H1 (cell line): ENCODE measurements at regions not wholly inside any gene's neighbourhood (a gene's known extent, or its start where the extent isn't known, plus 50 kb on each side); places are given as distances from the start of the nearest gene placed in this dataset.

Experiments used
- CTCF ChIA-PET: fragments of 300-600 bp; sonication (Branson Sonifier 250); formaldehyde crosslinking; loops from one replicate; lab custom pipeline; 2021; ENCODE audit not compliant: partially characterized antibody; lab: Charles Lee
- POLR2A ChIA-PET: fragments of 300-600 bp; sonication (Branson Sonifier 250); formaldehyde crosslinking; loops from one replicate; lab custom pipeline; 2021; ENCODE audit warnings: inconsistent platforms; ENCODE audit not compliant: partially characterized antibody; lab: Charles Lee
- DNase-seq, 2 experiments: peaks; one replicate each; pipeline versions ENCODE4 v3.0.0 to v3.0.0-alpha.2; 2010 to 2022; ENCODE audit warnings: low spot score in 2 of 2, low read depth in 1 of 2, mixed read lengths in 1 of 2
- FAIRE-seq: peaks from 2 replicates; lab custom pipeline; 2011; peaks lifted over from hg19 to GRCh38; lab: Jason Lieb, UNC
- H2AFZ ChIP-seq: 2 replicates; pipeline ENCODE4 v1.8.1; 2012; ENCODE audit warnings: low read length, inconsistent platforms
- H2AK5ac ChIP-seq: 2 replicates; pipeline ENCODE4 v1.6.1; 2013; ENCODE audit warnings: low read depth, low read length
- H2BK120ac ChIP-seq: replicated peaks from 2 replicates; pipeline ENCODE3; 2013; ENCODE audit warnings: low read depth, low read length, inconsistent platforms
- H2BK12ac ChIP-seq: 2 replicates; pipeline ENCODE4 v1.6.1; 2013; ENCODE audit warnings: low read depth, low read length
- H2BK15ac ChIP-seq: 2 replicates; pipeline ENCODE4 v1.6.1; 2013; ENCODE audit warnings: low read length
- H2BK20ac ChIP-seq: 2 replicates; pipeline ENCODE4 v1.6.1; 2013; ENCODE audit warnings: low read length
- H2BK5ac ChIP-seq: 2 replicates; pipeline ENCODE4 v1.6.1; 2013; ENCODE audit warnings: low read depth, low read length
- H3K14ac ChIP-seq: 2 replicates; pipeline ENCODE4 v1.6.1; 2013; ENCODE audit warnings: inconsistent platforms; ENCODE audit not compliant: insufficient read length
- H3K18ac ChIP-seq: 2 replicates; pipeline ENCODE4 v1.6.1; 2013; ENCODE audit warnings: low read length; ENCODE audit errors: extremely low read depth
- H3K23ac ChIP-seq: 2 replicates; pipeline ENCODE4 v1.6.1; 2013; ENCODE audit warnings: inconsistent platforms; ENCODE audit not compliant: insufficient read length
- H3K23me2 ChIP-seq: 2 replicates; pipeline ENCODE4 v1.6.1; 2013; ENCODE audit warnings: low read depth, low read length
- H3K27ac ChIP-seq: 2 replicates; pipeline ENCODE4 v1.6.1; 2011; ENCODE audit warnings: low read depth, low read length, inconsistent platforms
- H3K27me3 ChIP-seq, 4 experiments: replicated peaks in 1 of 4; 1 replicate in 1 of 4; 2 replicates in 3 of 4; pipeline versions ENCODE4 v1.6.1 to v1.8.1; 2011 to 2013; ENCODE audit warnings: low read length in 3 of 4, mild to moderate bottlenecking in 3 of 4, inconsistent platforms in 2 of 4, mixed read lengths in 2 of 4, moderate library complexity in 1 of 4; ENCODE audit not compliant: control insufficient read depth in 3 of 4, insufficient read depth in 3 of 4; ENCODE audit errors: extremely low read depth in 1 of 4
- H3K36me3 ChIP-seq, 4 experiments: 2 replicates each; pipeline versions ENCODE4 v1.6.1 to v1.8.1; 2011 to 2013; ENCODE audit warnings: mild to moderate bottlenecking in 4 of 4, low read length in 3 of 4, moderate library complexity in 2 of 4, control low read depth in 1 of 4, inconsistent platforms in 1 of 4; ENCODE audit not compliant: insufficient read depth in 4 of 4, control insufficient read depth in 2 of 4
- H3K4ac ChIP-seq: replicated peaks from 2 replicates; pipeline ENCODE3; 2013; ENCODE audit warnings: low read length, low read depth, mixed read lengths, inconsistent platforms; ENCODE audit not compliant: insufficient read length
- H3K4me1 ChIP-seq, 4 experiments: replicated peaks in 1 of 4; 1 replicate in 1 of 4; 2 replicates in 3 of 4; pipeline versions ENCODE4 v1.6.1 to v1.8.1; 2011 to 2013; ENCODE audit warnings: low read length in 3 of 4, inconsistent platforms in 2 of 4, mixed read lengths in 1 of 4; ENCODE audit not compliant: insufficient read depth in 4 of 4, control insufficient read depth in 3 of 4
- H3K4me2 ChIP-seq, 2 experiments: 2 replicates each; pipeline versions ENCODE4 v1.6.1 to v1.8.1; 2011 to 2013; ENCODE audit warnings: low read depth in 2 of 2, low read length in 2 of 2, control low read depth in 1 of 2, inconsistent platforms in 1 of 2, mild to moderate bottlenecking in 1 of 2; ENCODE audit not compliant: insufficient read depth in 1 of 2
- H3K4me3 ChIP-seq, 4 experiments: fragments of 200-600, 300-600 bp in 1 of 4; sonication (generic), shearing (Covaris generic), sonication (Bioruptor Twin) in 1 of 4; 2 replicates each; pipeline versions ENCODE4 v1.5.1 to v1.8.1; 2011 to 2016; ENCODE audit warnings: low read length in 4 of 4, low read depth in 3 of 4, control low read depth in 2 of 4, inconsistent platforms in 2 of 4, mild to moderate bottlenecking in 2 of 4, mixed read lengths in 1 of 4, moderate library complexity in 1 of 4; ENCODE audit not compliant: insufficient read depth in 2 of 4; ENCODE audit errors: extremely low read depth in 1 of 4
- H3K56ac ChIP-seq: replicated peaks from 2 replicates; pipeline ENCODE3; 2013; ENCODE audit warnings: low read depth, mild to moderate bottlenecking, mixed read lengths, low read length, inconsistent platforms; ENCODE audit not compliant: insufficient read length
- H3K79me1 ChIP-seq: 2 replicates; pipeline ENCODE4 v1.6.1; 2013; ENCODE audit warnings: low read depth, low read length, control low read depth
- H3K79me2 ChIP-seq, 2 experiments: 2 replicates each; pipeline versions ENCODE4 v1.6.1 to v1.8.1; 2012 to 2013; ENCODE audit warnings: low read length in 2 of 2, mild to moderate bottlenecking in 2 of 2, inconsistent platforms in 1 of 2; ENCODE audit not compliant: insufficient read depth in 2 of 2, control insufficient read depth in 1 of 2
- H3K9ac ChIP-seq, 4 experiments: replicated peaks in 1 of 4; 1 replicate in 1 of 4; 2 replicates in 3 of 4; pipeline versions ENCODE4 v1.6.1 to v1.8.1; 2011 to 2013; ENCODE audit warnings: low read depth in 3 of 4, low read length in 3 of 4, control low read depth in 2 of 4, mild to moderate bottlenecking in 2 of 4, moderate library complexity in 2 of 4, inconsistent platforms in 1 of 4; ENCODE audit errors: extremely low read depth in 1 of 4
- H3K9me3 ChIP-seq, 2 experiments: 2 replicates each; pipeline versions ENCODE4 v1.6.1 to v1.8.1; 2012 to 2013; ENCODE audit warnings: mild to moderate bottlenecking in 2 of 2, moderate library complexity in 2 of 2, control low read depth in 1 of 2, inconsistent platforms in 1 of 2, low read depth in 1 of 2, low read length in 1 of 2, mixed read lengths in 1 of 2; ENCODE audit not compliant: insufficient read depth in 2 of 2
- H4K20me1 ChIP-seq, 2 experiments: replicated peaks in 1 of 2; 2 replicates each; pipeline versions ENCODE3 to v1.8.1; 2011 to 2013; ENCODE audit warnings: inconsistent platforms in 2 of 2, low read length in 2 of 2, mild to moderate bottlenecking in 1 of 2; ENCODE audit not compliant: insufficient read depth in 2 of 2, control insufficient read depth in 1 of 2
- H4K5ac ChIP-seq: 2 replicates; pipeline ENCODE4 v1.6.1; 2013; ENCODE audit warnings: low read length, low read depth, mixed read lengths, inconsistent platforms; ENCODE audit not compliant: insufficient read length
- H4K8ac ChIP-seq: 2 replicates; pipeline ENCODE4 v1.8.0; 2013; ENCODE audit warnings: mild to moderate bottlenecking, moderate library complexity, low read length, inconsistent platforms; ENCODE audit not compliant: insufficient read depth; ENCODE audit errors: extremely low read depth
- H4K91ac ChIP-seq: replicated peaks from 2 replicates; pipeline ENCODE3; 2013; ENCODE audit warnings: low read length, mixed read lengths, inconsistent platforms; ENCODE audit not compliant: insufficient read length
- BCL11A ChIP-seq, 2 experiments: IDR thresholded peaks; one replicate each; pipeline ENCODE4 v1.6.1; 2011; ENCODE audit warnings: low read depth in 2 of 2, low read length in 2 of 2, mild to moderate bottlenecking in 2 of 2
- CTCF ChIP-seq, 3 experiments: IDR thresholded peaks; 1 replicate in 2 of 3; 2 replicates in 1 of 3; pipeline versions ENCODE4 v1.5.1 to v1.6.1; 2011; ENCODE audit warnings: low read length in 3 of 3, mild to moderate bottlenecking in 3 of 3, inconsistent platforms in 2 of 3, low read depth in 1 of 3, moderate library complexity in 1 of 3; ENCODE audit not compliant: insufficient read depth in 1 of 3; ENCODE audit errors: control extremely low read depth in 1 of 3
- FOSL1 ChIP-seq: IDR thresholded peaks from 2 replicates; pipeline ENCODE4 v1.6.1; 2011; ENCODE audit warnings: mild to moderate bottlenecking, low read depth, low read length, moderate library complexity; ENCODE audit not compliant: insufficient read depth
- HDAC6 ChIP-seq: IDR thresholded peaks from one replicate; pipeline ENCODE4 v1.7.1; 2012; ENCODE audit warnings: low read depth, mild to moderate bottlenecking, inconsistent platforms, low read length, moderate library complexity
- KDM5A ChIP-seq: fragments of 200-600 bp; IDR thresholded peaks from 2 replicates; pipeline ENCODE4 v1.7.1; 2012; ENCODE audit warnings: mild to moderate bottlenecking, low read length, inconsistent platforms, mixed read lengths
- MAX ChIP-seq: IDR thresholded peaks from 2 replicates; pipeline ENCODE4 v1.6.1; 2012; ENCODE audit warnings: inconsistent platforms
- RAD21 ChIP-seq, 2 experiments: IDR thresholded peaks in 1 of 2; conservative IDR thresholded peaks in 1 of 2; 2 replicates each; pipeline ENCODE4 v1.6.1; 2011; ENCODE audit warnings: low read depth in 2 of 2, low read length in 2 of 2, improper control_type of control experiment in 1 of 2, inconsistent platforms in 1 of 2, mild to moderate bottlenecking in 1 of 2, moderate library complexity in 1 of 2
- SIRT6 ChIP-seq: IDR thresholded peaks from one replicate; pipeline ENCODE4 v1.7.1; 2012; ENCODE audit warnings: low read length, inconsistent platforms
- SP2 ChIP-seq: IDR thresholded peaks from 2 replicates; pipeline ENCODE4 v1.6.1; 2012; ENCODE audit warnings: mild to moderate bottlenecking, low read length, inconsistent platforms
- WGBS, 2 experiments: shearing (Covaris generic) in 1 of 2; methylation state at CpG; one replicate each; pipeline versions ENCODE4 v1.1.6 to v1.1.7; 2013 to 2015; ENCODE audit warnings: low lambda C conversion rate in 2 of 2, mixed read lengths in 2 of 2, inconsistent platforms in 1 of 2, low coverage in 1 of 2, missing lambda C conversion rate in 1 of 2; ENCODE audit not compliant: insufficient replicate concordance in 2 of 2, insufficient coverage in 1 of 2, insufficient read length in 1 of 2; ENCODE audit errors: extremely low coverage in 1 of 2, missing lambda C conversion rate in 1 of 2; 5-methylcytosine and 5-hydroxymethylcytosine counted together

GRCh38 chr15:91782221-91782620, 71.3 kb upstream of the SLCO3A1 start:
- Histone ChIP-seq H4K91ac (no peak overlapping the region), H2BK15ac (no peak overlapping the region), H3K18ac (no peak overlapping the region), H4K8ac (no peak overlapping the region), H4K20me1 (no peaks in the 10 kb centered on the region), H3K56ac (no peak overlapping the region), H2BK20ac (no peak overlapping the region), H3K23ac (no peak overlapping the region), H2BK120ac (no peak overlapping the region), H3K4me2 (no peak overlapping the region), H2AFZ (no peak overlapping the region), H2AK5ac (no peak overlapping the region), H3K79me2 (no peaks in the 10 kb centered on the region), H2BK5ac (no peak overlapping the region), H3K27me3 (no peaks in the 10 kb centered on the region), H3K27ac (no peak overlapping the region), H4K5ac (no peak overlapping the region), H3K14ac (no peak overlapping the region), H3K9ac (no peak overlapping the region), H3K4ac (no peak overlapping the region), H3K79me1 (no peaks in the 10 kb centered on the region), H3K9me3 (no peaks in the 10 kb centered on the region), H3K4me3 (no peak overlapping the region), H3K36me3 (no peaks in the 10 kb centered on the region), H3K4me1 (no peaks in the 10 kb centered on the region; a peak in 1 of 7 replicates), H2BK12ac (no peak overlapping the region), H3K23me2 (no peaks in the 10 kb centered on the region; the same call in 1 of the 2 replicates)
- TF ChIP-seq FOSL1, result no peak
- TF ChIP-seq SIRT6, result no peak
- TF ChIP-seq RAD21 (IDR thresholded peaks at IDR 0.05 in 1 of 2, conservative IDR thresholded peaks at IDR 0.05 in 1 of 2; ENCODE audit: low read depth in 2 of 2, low read length in 2 of 2), result no peak
- no peak for TF ChIP-seq KDM5A
- no peak for TF ChIP-seq SP2
- TF ChIP-seq MAX, result no peak
- TF ChIP-seq CTCF (IDR thresholded peaks at IDR 0.05; ENCODE audit: control extremely low read depth in 1 of 3, insufficient read depth in 1 of 3, low read depth in 1 of 3, low read length in 3 of 3), result no peak
- no peak for TF ChIP-seq BCL11A (IDR thresholded peaks at IDR 0.05; ENCODE audit: low read depth in 2 of 2, low read length in 2 of 2)
- no peak for TF ChIP-seq HDAC6
- FAIRE-seq (no peak), DNase-seq (no peak)
- 84% methylated on average over 6 of the region's 6 CpGs; no CpG with 5 or more reads in 1 of the 2 experiments for WGBS, 2 experiments
- CTCF ChIA-PET, result interaction anchor here (1.1 kb wide), 1 partner anchor 9 kb away, joined by 4 read pairs; no protein-coding TSS in a partner anchor
- POLR2A ChIA-PET, result no interaction called here
